ENCODE measurements at regions not wholly inside any gene's neighbourhood (a gene's known extent, or its start where the extent isn't known, plus 50 kb on each side); places are given as distances from the start of the nearest gene placed in this dataset.

DNA sequence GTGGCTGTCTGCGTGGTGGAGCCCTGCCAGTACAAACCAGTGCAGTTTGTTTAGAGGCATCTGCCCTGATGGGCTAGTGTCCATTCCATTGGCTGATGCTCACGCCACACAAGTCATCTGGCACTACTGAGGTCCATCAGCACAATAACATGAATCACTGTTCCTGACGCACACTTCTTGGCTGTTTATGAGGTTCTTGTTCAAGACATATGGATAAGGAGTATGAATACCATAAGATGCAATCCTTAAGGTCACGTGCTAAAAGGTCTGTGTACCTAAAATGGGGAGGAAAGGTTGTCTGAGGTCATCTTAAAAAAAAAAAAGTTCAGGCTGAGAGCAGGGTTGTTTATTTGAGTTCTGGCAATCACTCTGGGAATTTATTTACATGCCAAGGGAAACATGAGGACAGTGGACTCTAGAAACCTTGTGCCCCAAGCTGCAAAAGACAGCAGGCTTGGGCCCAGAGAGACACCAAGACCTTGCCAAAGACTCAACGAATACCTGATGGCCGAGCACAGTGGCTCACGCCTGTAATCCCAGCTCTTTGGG is 54.1 kb upstream of the SHLD1 start:
- Histone ChIP-seq H3K27me3 (no peaks in the 10 kb centered on the region), H3K9me3 (ENCODE audit: low read depth) (no peaks in the 10 kb centered on the region), H3K4me1 (ENCODE audit: low read depth) (no peaks in the 10 kb centered on the region), H3K36me3 (no peaks in the 10 kb centered on the region), H3K27ac (no peak overlapping the region), H3K4me3 (no peak overlapping the region)
- TF ChIP-seq, protein P1, sequence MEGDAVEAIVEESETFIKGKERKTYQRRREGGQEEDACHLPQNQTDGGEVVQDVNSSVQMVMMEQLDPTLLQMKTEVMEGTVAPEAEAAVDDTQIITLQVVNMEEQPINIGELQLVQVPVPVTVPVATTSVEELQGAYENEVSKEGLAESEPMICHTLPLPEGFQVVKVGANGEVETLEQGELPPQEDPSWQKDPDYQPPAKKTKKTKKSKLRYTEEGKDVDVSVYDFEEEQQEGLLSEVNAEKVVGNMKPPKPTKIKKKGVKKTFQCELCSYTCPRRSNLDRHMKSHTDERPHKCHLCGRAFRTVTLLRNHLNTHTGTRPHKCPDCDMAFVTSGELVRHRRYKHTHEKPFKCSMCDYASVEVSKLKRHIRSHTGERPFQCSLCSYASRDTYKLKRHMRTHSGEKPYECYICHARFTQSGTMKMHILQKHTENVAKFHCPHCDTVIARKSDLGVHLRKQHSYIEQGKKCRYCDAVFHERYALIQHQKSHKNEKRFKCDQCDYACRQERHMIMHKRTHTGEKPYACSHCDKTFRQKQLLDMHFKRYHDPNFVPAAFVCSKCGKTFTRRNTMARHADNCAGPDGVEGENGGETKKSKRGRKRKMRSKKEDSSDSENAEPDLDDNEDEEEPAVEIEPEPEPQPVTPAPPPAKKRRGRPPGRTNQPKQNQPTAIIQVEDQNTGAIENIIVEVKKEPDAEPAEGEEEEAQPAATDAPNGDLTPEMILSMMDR (IDR thresholded peaks at IDR 0.05; ENCODE audit: low read depth, low read length), result no peak
- DNase-seq (ENCODE audit: low read depth in 1 of 2, low spot score in 1 of 2), result peak in 1 of 2 donors; percentile 92

DNA sequence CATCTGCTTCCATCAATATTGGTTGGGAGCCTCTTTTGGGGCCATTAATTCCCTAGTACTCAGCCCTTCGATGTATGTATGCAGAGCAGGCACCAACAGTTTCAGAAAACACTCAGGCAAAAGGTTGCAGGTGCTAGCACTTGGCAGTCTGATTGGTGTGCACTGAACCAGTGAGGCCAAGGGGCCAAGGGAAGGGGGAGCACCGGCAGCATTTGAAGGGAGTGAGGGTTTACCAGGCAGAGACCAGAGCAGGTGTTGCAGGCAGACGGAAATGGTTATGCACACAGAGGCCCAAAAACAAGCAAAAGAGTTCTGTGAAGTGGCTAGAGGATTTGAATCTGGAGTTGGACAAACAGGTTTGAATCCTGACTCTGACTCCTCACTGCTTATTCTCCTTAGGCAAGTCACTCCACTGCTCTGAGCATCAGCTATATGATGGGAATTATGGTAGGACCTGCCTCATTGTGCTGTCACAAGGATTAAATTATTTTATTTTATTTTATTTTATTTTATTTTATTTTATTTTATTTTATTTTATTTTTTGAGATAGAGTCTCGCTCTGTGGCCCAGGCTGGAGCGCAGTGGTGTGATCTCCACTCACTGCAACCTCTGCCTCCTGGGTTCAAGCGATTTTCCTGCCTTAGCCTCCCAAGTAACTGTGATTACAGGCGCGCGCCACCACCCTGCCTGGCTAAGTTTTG is 58.1 kb upstream of the SHLD1 start:
- H3K4me1 ChIP-seq (ENCODE audit: low read depth), result no peaks in the 10 kb centered on the region
- no peaks in the 10 kb centered on the region for H3K27me3 ChIP-seq
- H3K4me3 ChIP-seq, result no peak overlapping the region
- TF ChIP-seq, protein P1 (IDR thresholded peaks at IDR 0.05; ENCODE audit: low read depth, low read length), result no peak
- H3K9me3 ChIP-seq (ENCODE audit: low read depth), result no peaks in the 10 kb centered on the region
- DNase-seq (ENCODE audit: low read depth in 1 of 2, low spot score in 1 of 2), result no peak
- no peaks in the 10 kb centered on the region for H3K36me3 ChIP-seq
- no peak overlapping the region for H3K27ac ChIP-seq

DNA sequence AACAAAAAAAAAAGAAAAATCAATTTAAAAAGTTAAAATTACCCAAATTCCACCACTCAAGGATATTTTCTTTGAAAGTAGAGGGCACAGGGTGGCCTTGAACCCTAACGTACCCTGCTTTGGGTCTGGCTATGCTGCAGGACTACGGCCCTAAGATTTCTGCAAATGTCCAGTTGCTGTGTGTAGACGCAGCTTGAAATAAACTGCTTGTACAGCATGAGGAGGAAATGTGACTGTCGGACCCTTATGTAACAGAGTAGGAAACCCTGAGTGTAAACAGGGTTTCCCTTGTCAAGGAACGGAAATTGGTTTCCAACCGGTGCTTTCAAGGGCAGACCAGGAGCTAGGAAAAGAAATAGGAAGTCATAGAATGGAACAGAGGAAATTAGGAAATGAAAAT is 60.7 kb upstream of the SHLD1 start:
- no peak overlapping the region for H3K4me3 ChIP-seq
- TF ChIP-seq, protein P1 (IDR thresholded peaks at IDR 0.05; ENCODE audit: low read depth, low read length), result no peak
- no peak overlapping the region for H3K27ac ChIP-seq
- H3K36me3 ChIP-seq, result no peaks in the 10 kb centered on the region
- no peaks in the 10 kb centered on the region for H3K27me3 ChIP-seq
- H3K9me3 ChIP-seq (ENCODE audit: low read depth), result no peaks in the 10 kb centered on the region
- DNase-seq (ENCODE audit: low read depth in 1 of 2, low spot score in 1 of 2), result no peak
- H3K4me1 ChIP-seq (ENCODE audit: low read depth), result no peaks in the 10 kb centered on the region

DNA sequence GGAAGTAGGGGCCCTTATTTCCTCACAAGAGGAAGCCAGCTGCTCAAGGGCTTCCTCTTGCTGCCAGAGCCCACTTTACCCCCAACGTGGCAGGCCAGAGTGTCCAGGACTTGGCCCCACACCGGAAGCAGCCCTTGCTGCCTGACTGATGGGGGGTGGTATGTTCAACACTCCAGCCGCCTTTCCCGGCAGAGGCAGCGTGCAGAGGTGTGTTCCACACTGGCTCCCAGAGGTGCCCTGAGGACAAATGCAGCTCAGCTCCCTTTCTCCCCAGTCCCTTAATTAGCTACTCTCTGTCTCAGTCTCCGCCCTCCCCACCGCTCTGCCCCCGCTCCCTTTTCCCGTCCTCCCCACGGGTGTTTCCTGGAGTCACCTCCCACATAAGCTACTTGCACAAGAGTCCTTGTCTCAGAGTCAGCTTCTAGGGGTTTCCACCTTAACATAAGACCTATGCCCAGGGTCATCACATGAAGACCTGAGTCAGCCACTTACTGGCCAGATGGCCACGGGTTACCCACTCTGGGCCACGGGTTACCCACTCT is 61.7 kb upstream of the SHLD1 start:
- Histone ChIP-seq H3K4me3 (no peak overlapping the region), H3K9me3 (ENCODE audit: low read depth) (no peaks in the 10 kb centered on the region), H3K27ac (no peak overlapping the region), H3K4me1 (ENCODE audit: low read depth) (no peaks in the 10 kb centered on the region), H3K36me3 (no peaks in the 10 kb centered on the region), H3K27me3 (no peaks in the 10 kb centered on the region)
- TF ChIP-seq, protein P1 (IDR thresholded peaks at IDR 0.05; ENCODE audit: low read depth, low read length), result no peak
- DNase-seq (ENCODE audit: low read depth in 1 of 2, low spot score in 1 of 2), result peak in 1 of 2 donors; percentile 14

DNA sequence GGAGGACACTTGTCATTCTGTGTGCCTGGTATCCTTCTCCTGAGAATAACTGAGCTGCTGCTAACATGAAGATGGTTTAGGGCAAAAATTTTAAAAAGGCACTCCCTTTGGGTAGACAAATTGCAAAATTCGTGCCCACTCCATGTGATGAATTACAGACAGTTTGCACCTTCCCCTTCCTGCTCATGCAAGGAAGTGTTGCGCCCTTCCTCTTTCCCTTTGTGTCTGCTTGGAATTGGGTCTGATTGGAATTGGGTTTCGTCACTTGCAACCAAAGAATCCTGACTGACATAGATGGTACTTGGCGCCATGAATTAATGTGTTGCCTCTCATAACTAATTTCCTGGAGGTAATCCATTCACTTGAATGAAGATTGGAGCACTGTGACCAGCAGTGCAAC is 62.3 kb upstream of the SHLD1 start:
- no peaks in the 10 kb centered on the region for H3K9me3 ChIP-seq (ENCODE audit: low read depth)
- no peaks in the 10 kb centered on the region for H3K4me1 ChIP-seq (ENCODE audit: low read depth)
- H3K4me3 ChIP-seq, result no peak overlapping the region
- H3K36me3 ChIP-seq, result no peaks in the 10 kb centered on the region
- H3K27ac ChIP-seq, result no peak overlapping the region
- DNase-seq (ENCODE audit: low read depth in 1 of 2, low spot score in 1 of 2), result no peak
- H3K27me3 ChIP-seq, result no peaks in the 10 kb centered on the region
- TF ChIP-seq, protein P1 (IDR thresholded peaks at IDR 0.05; ENCODE audit: low read depth, low read length), result no peak
